Activated T-helper 1 cell treated with anti-CD3 and anti-CD28 coated beads, Interleukin-2, amount 50 U/mL, for 16 hours (primary cell): ENCODE measurements at regions not wholly inside any gene's neighbourhood (a gene's known extent, or its start where the extent isn't known, plus 50 kb on each side); places are given as distances from the start of the nearest gene placed in this dataset.

ENCODE experiments used
- DNase-seq, 2 donors: peaks; one replicate each; pipeline ENCODE4 v3.0.0-alpha.2; 2020; ENCODE audit warnings: low read depth in 1 of 2, low spot score in 1 of 2

- DNase-seq = no peak
Observed at GRCh38 chr12:126537961-126538530, 1472.8 kb downstream of the AACS start.

GRCh38 chr12:126538888-126539287, 1473.7 kb downstream of the AACS start:
- no peak for DNase-seq

GRCh38 chr12:126545411-126545810, 1480.2 kb downstream of the AACS start:
- no peak for DNase-seq

- DNase-seq = no peak
Observed at GRCh38 chr12:126547905-126548304, 1482.7 kb downstream of the AACS start.

- DNase-seq = no peak
Observed at GRCh38 chr12:126551869-126552268, 1486.6 kb downstream of the AACS start.

GRCh38 chr12:126554625-126555024, 1489.4 kb downstream of the AACS start:
- DNase-seq = no peak

GRCh38 chr12:126557659-126558058, 1492.4 kb downstream of the AACS start:
- no peak for DNase-seq

GRCh38 chr12:126558219-126558618, 1493.0 kb downstream of the AACS start:
- no peak for DNase-seq

- DNase-seq = no peak
Observed at GRCh38 chr12:126558810-126559209, 1493.6 kb downstream of the AACS start.

GRCh38 chr12:126567016-126567415, 1501.8 kb downstream of the AACS start:
- no peak for DNase-seq

- no peak for DNase-seq
Observed at GRCh38 chr12:126569706-126570105, 1504.5 kb downstream of the AACS start.

GRCh38 chr12:126570566-126570965, 1505.3 kb downstream of the AACS start:
- no peak for DNase-seq

GRCh38 chr12:126572170-126572569, 1506.9 kb downstream of the AACS start:
- DNase-seq = no peak

GRCh38 chr12:126581655-126582054, 1516.4 kb downstream of the AACS start:
- no peak for DNase-seq

GRCh38 chr12:126582231-126582630, 1517.0 kb downstream of the AACS start:
- no peak for DNase-seq

- DNase-seq = no peak
Observed at GRCh38 chr12:126588586-126589249, 1523.5 kb downstream of the AACS start.

- DNase-seq = no peak
Observed at GRCh38 chr12:126591533-126591932, 1526.3 kb downstream of the AACS start.

- DNase-seq = no peak
Observed at GRCh38 chr12:126601184-126602170, 1536.2 kb downstream of the AACS start.

- no peak for DNase-seq
Observed at GRCh38 chr12:126602612-126603011, 1537.4 kb downstream of the AACS start.

- no peak for DNase-seq
Observed at GRCh38 chr12:126607157-126607556, 1541.9 kb downstream of the AACS start.

- DNase-seq = no peak
Observed at GRCh38 chr12:126607867-126608266, 1542.6 kb downstream of the AACS start.

GRCh38 chr12:126608607-126609175, 1543.5 kb downstream of the AACS start:
- no peak for DNase-seq
